ENCODE measurements at regions not wholly inside any gene's neighbourhood (a gene's known extent, or its start where the extent isn't known, plus 50 kb on each side); places are given as distances from the start of the nearest gene placed in this dataset.
A peak's percentile ranks its signal among the peaks of the same experiment; 100 is the strongest.
"Not testable (repeated sequence)": the region's sequence is repeated elsewhere in the genome, so short reads cannot be mapped to it uniquely, and the experiment has no call there.

DNA sequence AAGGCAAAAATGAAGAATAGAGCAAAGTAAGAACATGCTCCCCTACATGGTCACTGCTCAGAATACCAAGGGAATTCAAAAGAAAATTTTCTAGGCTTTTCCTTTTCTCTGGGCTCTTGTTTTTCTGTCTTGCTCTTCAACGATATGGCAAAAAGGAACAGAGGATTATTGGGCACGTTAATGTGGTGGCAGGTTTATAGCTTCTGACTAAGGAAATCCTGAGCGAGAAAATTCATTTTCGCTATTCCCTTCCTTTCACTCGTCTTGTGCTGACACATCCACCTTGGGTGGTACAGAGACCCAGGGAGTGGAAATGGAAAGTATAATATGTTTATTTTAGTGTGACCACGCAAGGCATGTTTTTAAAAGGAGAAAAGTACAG is 132.8 kb downstream of the TRIM27 start:
- Histone ChIP-seq H3K27me3 (peaks cover 18 to 100% (median 100%) of the 10 kb centered on the region in 7 donors), H3K9me3 (peaks cover 0 to 11% (median 0%) of the 10 kb centered on the region in 11 donors), H3K4me1 (peaks cover 0 to 6% (median 0%) of the 10 kb centered on the region in 9 donors), H3K36me3 (no peaks in the 10 kb centered on the region), H3K27ac (no peak overlapping the region), H3K4me3 (no peak overlapping the region)
- intact Hi-C loops (cut with DNase I), result no loop called here
- DNase-seq (no peak), ATAC-seq (no peak)
- 33 to 37% methylated on average over 6 of the region's 6 CpGs for WGBS, 2 donors
- TF ChIP-seq, protein P1, sequence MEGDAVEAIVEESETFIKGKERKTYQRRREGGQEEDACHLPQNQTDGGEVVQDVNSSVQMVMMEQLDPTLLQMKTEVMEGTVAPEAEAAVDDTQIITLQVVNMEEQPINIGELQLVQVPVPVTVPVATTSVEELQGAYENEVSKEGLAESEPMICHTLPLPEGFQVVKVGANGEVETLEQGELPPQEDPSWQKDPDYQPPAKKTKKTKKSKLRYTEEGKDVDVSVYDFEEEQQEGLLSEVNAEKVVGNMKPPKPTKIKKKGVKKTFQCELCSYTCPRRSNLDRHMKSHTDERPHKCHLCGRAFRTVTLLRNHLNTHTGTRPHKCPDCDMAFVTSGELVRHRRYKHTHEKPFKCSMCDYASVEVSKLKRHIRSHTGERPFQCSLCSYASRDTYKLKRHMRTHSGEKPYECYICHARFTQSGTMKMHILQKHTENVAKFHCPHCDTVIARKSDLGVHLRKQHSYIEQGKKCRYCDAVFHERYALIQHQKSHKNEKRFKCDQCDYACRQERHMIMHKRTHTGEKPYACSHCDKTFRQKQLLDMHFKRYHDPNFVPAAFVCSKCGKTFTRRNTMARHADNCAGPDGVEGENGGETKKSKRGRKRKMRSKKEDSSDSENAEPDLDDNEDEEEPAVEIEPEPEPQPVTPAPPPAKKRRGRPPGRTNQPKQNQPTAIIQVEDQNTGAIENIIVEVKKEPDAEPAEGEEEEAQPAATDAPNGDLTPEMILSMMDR (IDR thresholded peaks at IDR 0.05), result no peak

DNA sequence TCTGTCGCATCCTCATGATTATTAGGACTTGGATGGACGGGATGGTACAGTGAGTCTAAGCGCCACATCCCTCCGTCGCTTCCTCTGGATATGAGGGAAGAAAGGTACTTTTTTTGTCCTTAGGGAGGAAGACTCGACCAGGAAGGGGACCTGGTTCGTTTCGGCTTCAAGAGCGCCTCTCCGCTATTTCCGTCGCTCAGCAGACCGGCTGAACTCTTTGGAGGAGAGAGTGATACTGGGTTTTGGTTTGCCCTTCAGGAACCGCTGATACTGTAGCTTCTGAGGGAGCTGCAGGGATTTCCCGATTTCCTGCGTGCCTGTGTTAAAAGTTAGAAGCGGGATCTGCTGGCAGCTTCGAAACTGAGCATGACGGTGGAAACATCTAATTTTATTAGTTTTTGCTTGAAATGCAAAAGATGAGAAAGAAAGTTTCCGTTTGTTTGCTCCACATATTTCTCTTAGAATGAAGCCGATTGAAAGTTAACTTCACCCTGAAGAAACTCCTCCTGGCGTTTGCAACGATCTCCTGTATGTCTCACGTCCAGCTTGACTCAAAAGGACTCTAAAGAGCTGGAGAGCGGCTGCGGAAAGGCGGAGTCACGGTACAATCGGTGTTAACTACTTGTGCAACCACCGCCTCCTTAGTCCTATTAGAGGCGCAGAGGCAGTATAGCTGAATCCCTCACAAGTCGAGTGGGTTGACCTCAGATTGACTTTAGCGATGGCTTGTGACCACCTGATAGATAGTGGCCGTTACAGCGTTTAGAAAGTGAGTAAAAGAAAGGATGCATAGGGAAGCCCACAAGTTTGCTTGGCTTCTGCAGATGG is 129.4 kb downstream of the TRIM27 start:
- WGBS, 2 donors, result 2% methylated on average over 35 of the region's 35 CpGs
- H3K27me3 ChIP-seq, result peaks cover 6 to 97% (median 92%) of the 10 kb centered on the region in 7 donors
- intact Hi-C loops (cut with DNase I), result no loop called here
- no peak overlapping the region for H3K27ac ChIP-seq
- ATAC-seq, result no peak
- DNase-seq, result no peak
- peaks cover 0 to 11% (median 0%) of the 10 kb centered on the region in 11 donors for H3K9me3 ChIP-seq
- H3K4me1 ChIP-seq, result peaks cover 0 to 6% (median 0%) of the 10 kb centered on the region in 9 donors
- H3K36me3 ChIP-seq, result no peaks in the 10 kb centered on the region
- peak overlapping the region in 1 of 10 donors; percentile 7 for H3K4me3 ChIP-seq
- TF ChIP-seq, protein P1 (IDR thresholded peaks at IDR 0.05), result no peak

DNA sequence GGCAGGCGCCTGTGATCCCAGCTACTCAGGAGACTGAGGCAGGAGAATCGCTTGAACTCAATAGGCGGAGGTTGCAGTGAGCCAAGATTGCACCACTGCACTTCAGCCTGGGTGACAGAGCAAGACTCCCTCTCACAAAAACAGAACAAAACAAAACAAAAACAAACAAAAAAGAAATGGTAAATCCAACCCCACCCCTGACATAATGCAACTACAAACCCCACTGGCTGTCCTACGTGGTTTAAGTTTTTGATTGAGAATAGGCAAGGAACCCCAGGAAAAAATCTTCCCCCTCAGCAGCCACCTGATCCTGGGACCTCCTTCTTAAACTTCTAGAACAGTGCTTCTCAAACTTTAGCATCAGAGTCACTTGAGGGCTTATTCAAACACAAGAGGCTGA is 123.1 kb downstream of the TRIM27 start:
- ATAC-seq; H3K36me3 ChIP-seq; DNase-seq; H3K9me3 ChIP-seq; H3K27ac ChIP-seq; H3K4me1 ChIP-seq; intact Hi-C loops (cut with DNase I); H3K4me3 ChIP-seq: not testable (repeated sequence)
- peaks cover 0 to 95% (median 86%) of the 10 kb centered on the region in 7 donors for H3K27me3 ChIP-seq
- 75 to 78% methylated on average over 4 of the region's 4 CpGs for WGBS, 2 donors

DNA sequence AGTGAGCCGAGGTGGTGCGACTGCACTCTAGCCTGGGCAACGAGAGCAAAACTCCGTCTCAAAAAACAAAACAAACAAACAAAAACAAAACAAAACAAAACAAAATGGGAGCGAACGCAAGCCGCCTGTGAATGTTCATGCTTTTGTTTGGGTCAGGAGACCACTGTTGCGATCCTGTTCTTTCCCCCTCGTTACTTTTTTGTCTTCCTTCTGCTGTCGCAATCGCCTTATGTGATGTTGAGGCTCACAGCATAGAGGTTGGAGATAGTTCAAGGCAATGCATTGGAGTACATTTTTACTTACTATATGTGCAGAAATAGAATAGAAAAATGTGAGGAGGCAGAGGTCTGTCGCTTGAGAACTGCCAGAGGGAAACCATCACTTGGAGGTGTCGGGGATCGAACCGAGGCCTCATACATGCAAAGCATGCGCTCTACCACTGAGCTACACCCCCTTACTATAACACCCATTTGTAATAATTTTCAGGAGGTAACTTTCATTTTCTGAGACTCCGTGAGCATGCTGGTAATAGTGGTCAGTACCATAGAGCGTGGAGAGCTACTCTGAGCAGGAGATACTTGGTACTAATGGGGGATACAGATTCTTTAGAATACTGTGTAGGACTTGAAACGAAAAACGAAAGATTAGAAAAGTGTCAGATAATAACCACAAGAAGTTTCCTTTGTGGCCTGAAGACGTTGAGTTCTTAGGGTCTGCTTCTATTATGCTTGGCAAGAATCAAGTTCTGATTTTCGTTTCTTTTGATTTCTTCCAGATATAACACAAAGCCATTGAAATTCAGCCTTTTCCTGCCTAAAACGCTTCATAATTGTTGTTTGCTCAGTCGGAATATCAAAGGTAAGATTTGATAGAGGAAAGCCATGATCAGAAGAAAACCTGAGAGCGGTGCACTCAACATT is 121.1 kb downstream of the TRIM27 start:
- Histone ChIP-seq H3K36me3 (no peaks in the 10 kb centered on the region), H3K4me1 (no peaks in the 10 kb centered on the region), H3K27ac (no peak overlapping the region), H3K27me3 (peaks cover 0 to 95% (median 83%) of the 10 kb centered on the region in 7 donors), H3K4me3 (no peak overlapping the region), H3K9me3 (peaks cover 0 to 6% (median 0%) of the 10 kb centered on the region in 11 donors)
- ATAC-seq (no peak), DNase-seq (no peak)
- intact Hi-C loops (cut with DNase I), result no loop called here
- 31 to 36% methylated on average over 25 of the region's 25 CpGs for WGBS, 2 donors
- TF ChIP-seq, protein P1 (IDR thresholded peaks at IDR 0.05), result no peak

Data from heart right ventricle (tissue), 16 donors.